Gastrocnemius medialis (tissue), 4 donors: ENCODE measurements at regions not wholly inside any gene's neighbourhood (a gene's known extent, or its start where the extent isn't known, plus 50 kb on each side); places are given as distances from the start of the nearest gene placed in this dataset.

Experiments
- POLR2A ChIP-seq, 2 donors: fragments of 450-650 bp; IDR thresholded peaks; one replicate each; pipeline ENCODE4 v1.6.1; 2017; ENCODE audit warnings: antibody characterized with exemption in 2 of 2, mild to moderate bottlenecking in 2 of 2, moderate library complexity in 2 of 2
- TF ChIP-seq, protein P1 (sequence below), 5 experiments: fragments of 450-650 bp in 3 of 5; fragments of 200-600 bp in 2 of 5; sonication (generic) in 2 of 5; IDR thresholded peaks in 4 of 5; conservative IDR thresholded peaks in 1 of 5; 1 replicate in 4 of 5; 2 replicates in 1 of 5; pipeline ENCODE4 v1.5.1; 2016 to 2019; ENCODE audit warnings: antibody characterized with exemption in 5 of 5, mild to moderate bottlenecking in 3 of 5, moderate library complexity in 3 of 5

DNA sequence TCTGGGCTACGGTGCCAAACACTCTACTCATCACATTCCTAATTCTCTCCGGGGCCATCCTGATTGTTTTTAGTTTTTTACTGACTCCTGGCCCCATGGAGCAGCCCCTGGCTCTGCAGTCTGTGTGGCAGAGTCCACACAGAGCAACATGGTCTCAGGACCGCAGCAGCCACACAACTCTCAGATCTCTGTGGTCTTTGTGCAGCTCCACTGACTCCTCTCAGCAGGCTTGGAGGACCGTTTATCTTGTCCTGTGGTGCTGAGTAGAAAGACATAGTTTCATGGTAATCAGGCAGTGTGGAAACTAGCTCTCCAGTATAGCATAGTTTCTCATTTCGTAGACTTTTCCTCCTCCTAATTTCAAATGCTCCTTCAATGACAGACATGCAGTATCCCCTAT is 168.4 kb downstream of the EDN1 start:
- no peak for TF ChIP-seq POLR2A (IDR thresholded peaks at IDR 0.05)
- TF ChIP-seq, protein P1, sequence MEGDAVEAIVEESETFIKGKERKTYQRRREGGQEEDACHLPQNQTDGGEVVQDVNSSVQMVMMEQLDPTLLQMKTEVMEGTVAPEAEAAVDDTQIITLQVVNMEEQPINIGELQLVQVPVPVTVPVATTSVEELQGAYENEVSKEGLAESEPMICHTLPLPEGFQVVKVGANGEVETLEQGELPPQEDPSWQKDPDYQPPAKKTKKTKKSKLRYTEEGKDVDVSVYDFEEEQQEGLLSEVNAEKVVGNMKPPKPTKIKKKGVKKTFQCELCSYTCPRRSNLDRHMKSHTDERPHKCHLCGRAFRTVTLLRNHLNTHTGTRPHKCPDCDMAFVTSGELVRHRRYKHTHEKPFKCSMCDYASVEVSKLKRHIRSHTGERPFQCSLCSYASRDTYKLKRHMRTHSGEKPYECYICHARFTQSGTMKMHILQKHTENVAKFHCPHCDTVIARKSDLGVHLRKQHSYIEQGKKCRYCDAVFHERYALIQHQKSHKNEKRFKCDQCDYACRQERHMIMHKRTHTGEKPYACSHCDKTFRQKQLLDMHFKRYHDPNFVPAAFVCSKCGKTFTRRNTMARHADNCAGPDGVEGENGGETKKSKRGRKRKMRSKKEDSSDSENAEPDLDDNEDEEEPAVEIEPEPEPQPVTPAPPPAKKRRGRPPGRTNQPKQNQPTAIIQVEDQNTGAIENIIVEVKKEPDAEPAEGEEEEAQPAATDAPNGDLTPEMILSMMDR (IDR thresholded peaks at IDR 0.05 in 4 of 5, conservative IDR thresholded peaks at IDR 0.05 in 1 of 5) = no peak
